NT2/D1 (cell line): ENCODE measurements at regions not wholly inside any gene's neighbourhood (a gene's known extent, or its start where the extent isn't known, plus 50 kb on each side); places are given as distances from the start of the nearest gene placed in this dataset.

Source experiments
- SUZ12 ChIP-seq: IDR thresholded peaks from 2 replicates; pipeline ENCODE4 v1.6.1; 2011; ENCODE audit not compliant: insufficient read length, insufficient read depth; ENCODE audit errors: extremely low read depth
- YY1 ChIP-seq: IDR thresholded peaks from 2 replicates; pipeline ENCODE4 v1.6.1; 2011; ENCODE audit not compliant: insufficient read length, insufficient read depth
- ZNF274 ChIP-seq: IDR thresholded peaks from 2 replicates; pipeline ENCODE4 v1.6.1; 2011; ENCODE audit warnings: mild to moderate bottlenecking, low read depth, low read length

GRCh38 chr6:163878698-163879097 lies 464.2 kb downstream of the QKI start:
- TF ChIP-seq ZNF274 (no peak), YY1 (no peak), SUZ12 (no peak)
